B cell (primary cell): ENCODE measurements at regions not wholly inside any gene's neighbourhood (a gene's known extent, or its start where the extent isn't known, plus 50 kb on each side); places are given as distances from the start of the nearest gene placed in this dataset.

Experiments used
- ATAC-seq: fragments of 200-7000 bp; cut with Tn5 transposase; one replicate; pipeline ENCODE4 v1.10.0; 2021; ENCODE audit warnings: low read depth, mild to moderate bottlenecking, moderate number of reproducible peaks, moderate library complexity
- CTCF ChIA-PET: fragments of 350-600 bp; sonication (Branson Sonifier 250); formaldehyde crosslinking; loops from one replicate; lab custom pipeline; 2021; ENCODE audit warnings: antibody characterized with exemption, inconsistent platforms; lab: Charles Lee
- POLR2A ChIA-PET: fragments of 350-600 bp; sonication (Branson Sonifier 250); formaldehyde crosslinking; loops from one replicate; lab custom pipeline; 2021; ENCODE audit warnings: antibody characterized with exemption; lab: Charles Lee
- DNase-seq: peaks from one replicate; pipeline ENCODE4 v3.0.0; 2013
- H2AFZ ChIP-seq: 2 replicates; pipeline ENCODE4 v1.6.1; 2012; ENCODE audit warnings: mild to moderate bottlenecking, low read depth, low read length; ENCODE audit not compliant: insufficient read depth, poor library complexity, severe bottlenecking
- H3K27ac ChIP-seq, 2 donors: 1 replicate in 1 of 2; 2 replicates in 1 of 2; pipeline ENCODE4 v1.5.1; 2012 to 2013; ENCODE audit warnings: low read length in 2 of 2, mild to moderate bottlenecking in 2 of 2, moderate library complexity in 1 of 2
- H3K27me3 ChIP-seq, 4 experiments: fragments of 200-600 bp in 1 of 4; sonication (generic) in 1 of 4; replicated peaks in 1 of 4; 1 replicate in 2 of 4; 2 replicates in 2 of 4; pipeline versions ENCODE4 v1.6.1 to v1.7.0; 2013 to 2016; ENCODE audit warnings: low read length in 3 of 4, mild to moderate bottlenecking in 2 of 4, mixed read lengths in 1 of 4, moderate library complexity in 1 of 4; ENCODE audit not compliant: insufficient read depth in 4 of 4, control insufficient read depth in 3 of 4; ENCODE audit errors: control extremely low read depth in 1 of 4
- H3K36me3 ChIP-seq, 2 experiments: replicated peaks in 1 of 2; 1 replicate in 1 of 2; 2 replicates in 1 of 2; pipeline versions ENCODE4 v1.6.1 to v1.7.1; 2013; ENCODE audit warnings: low read length in 1 of 2; ENCODE audit not compliant: insufficient read depth in 2 of 2, control insufficient read depth in 1 of 2; ENCODE audit errors: control extremely low read depth in 1 of 2, extremely low read depth in 1 of 2
- H3K4me1 ChIP-seq, 2 donors: fragments of 200-600 bp in 1 of 2; sonication (generic) in 1 of 2; 1 replicate in 1 of 2; 2 replicates in 1 of 2; pipeline versions ENCODE4 v1.5.1 to v1.6.1; 2013 to 2017; ENCODE audit warnings: low read length in 2 of 2; ENCODE audit not compliant: control insufficient read depth in 2 of 2, insufficient read depth in 2 of 2
- H3K4me2 ChIP-seq: replicated peaks from 2 replicates; pipeline ENCODE3; 2012; ENCODE audit warnings: mild to moderate bottlenecking, low read depth, low read length; ENCODE audit not compliant: poor library complexity, severe bottlenecking
- H3K4me3 ChIP-seq, 5 experiments: fragments of 200-600 bp in 1 of 5; sonication (generic) in 1 of 5; 1 replicate in 3 of 5; 2 replicates in 2 of 5; pipeline versions ENCODE4 v1.5.1 to v1.7.0; 2011 to 2016; ENCODE audit warnings: low read length in 4 of 5, mild to moderate bottlenecking in 4 of 5, low read depth in 2 of 5, control low read depth in 1 of 5, moderate library complexity in 1 of 5; ENCODE audit not compliant: insufficient read depth in 1 of 5; ENCODE audit errors: control extremely low read depth in 1 of 5, extremely low read depth in 1 of 5
- H3K79me2 ChIP-seq: fragments of 200-600 bp; sonication (generic); one replicate; pipeline ENCODE4 v1.6.0; 2016; ENCODE audit warnings: low read length; ENCODE audit not compliant: control insufficient read depth, insufficient read depth
- H3K9ac ChIP-seq: fragments of 200-600 bp; sonication (generic); 2 replicates; pipeline ENCODE4 v1.6.1; 2017; ENCODE audit warnings: mild to moderate bottlenecking, low read length, moderate library complexity
- H3K9me3 ChIP-seq, 3 donors: one replicate each; pipeline versions ENCODE4 v1.6.1 to v1.7.1; 2013; ENCODE audit warnings: low read length in 2 of 3; ENCODE audit not compliant: control insufficient read depth in 2 of 3, insufficient read depth in 1 of 3; ENCODE audit errors: control extremely low read depth in 1 of 3
- H4K20me1 ChIP-seq: 2 replicates; pipeline ENCODE4 v1.6.0; 2012; ENCODE audit warnings: mild to moderate bottlenecking, low read length; ENCODE audit not compliant: insufficient read depth, control insufficient read depth, poor library complexity, severe bottlenecking
- H3K27ac Mint-ChIP-seq: one replicate; pipeline ENCODE4 v1.8.0; 2021; ENCODE audit warnings: mixed read lengths
- H3K27me3 Mint-ChIP-seq: one replicate; pipeline ENCODE4 v1.8.0; 2021; ENCODE audit warnings: mixed read lengths
- H3K4me1 Mint-ChIP-seq: one replicate; pipeline ENCODE4 v1.8.0; 2021; ENCODE audit warnings: mixed read lengths
- H3K4me3 Mint-ChIP-seq: one replicate; pipeline ENCODE4 v1.8.0; 2021; ENCODE audit warnings: mixed read lengths
- H3K9me3 Mint-ChIP-seq: one replicate; pipeline ENCODE4 v1.8.0; 2022; ENCODE audit warnings: mixed read lengths; ENCODE audit not compliant: insufficient read depth
- EZH2 ChIP-seq: IDR thresholded peaks from 2 replicates; pipeline ENCODE4 v1.6.1; 2012; ENCODE audit warnings: borderline replicate concordance, low read depth, mild to moderate bottlenecking, moderate library complexity, low read length; ENCODE audit not compliant: insufficient read depth, poor library complexity, severe bottlenecking
- WGBS: methylation state at CpG from one replicate; pipeline ENCODE4 v1.1.5; 2013; ENCODE audit warnings: missing lambda C conversion rate; ENCODE audit not compliant: insufficient coverage; 5-methylcytosine and 5-hydroxymethylcytosine counted together
- intact Hi-C: fragments of 100-400 bp; cut with micrococcal nuclease; formaldehyde crosslinking; loops from one replicate; pipeline ENCODE4 v1.10.0; 2022
- TF ChIP-seq, protein P1 (sequence below): fragments of 200-600 bp; IDR thresholded peaks from one replicate; pipeline ENCODE4 v1.8.0; 2022; ENCODE audit warnings: antibody characterized with exemption, mild to moderate bottlenecking

DNA sequence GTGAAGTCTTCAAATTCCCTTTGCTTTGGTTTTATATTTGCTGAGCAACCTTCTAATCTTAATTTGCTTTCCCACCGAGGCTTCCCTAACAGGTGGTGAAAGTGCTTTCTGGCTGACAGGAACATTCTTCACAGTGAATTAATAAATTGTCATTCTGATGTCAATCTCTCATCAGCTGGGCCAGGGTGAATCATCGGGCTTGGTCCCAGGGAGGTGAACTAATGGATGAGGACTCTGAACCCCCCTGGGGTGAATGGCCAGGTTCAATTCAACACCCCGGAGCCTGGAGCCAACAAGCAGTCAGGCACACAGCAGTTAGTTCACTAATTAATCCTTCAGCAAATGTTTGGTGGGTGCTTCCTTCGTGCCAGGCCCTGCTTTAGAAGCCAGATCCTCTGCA is 155.4 kb upstream of the PDGFD start:
- Histone ChIP-seq H3K36me3 (no peaks in the 10 kb centered on the region), H3K4me1 (no peaks in the 10 kb centered on the region), H3K4me2 (no peak overlapping the region), H3K4me3 (no peak overlapping the region), H3K9ac (no peak overlapping the region), H2AFZ (no peak overlapping the region), H4K20me1 (no peaks in the 10 kb centered on the region), H3K79me2 (no peaks in the 10 kb centered on the region), H3K9me3 (no peaks in the 10 kb centered on the region), H3K27me3 (no peaks in the 10 kb centered on the region), H3K27ac (no peak overlapping the region)
- ATAC-seq (no peak), DNase-seq (no peak)
- ChIA-PET CTCF (no interaction called here), POLR2A (no interaction called here)
- no peak for TF ChIP-seq EZH2
- TF ChIP-seq, protein P1, sequence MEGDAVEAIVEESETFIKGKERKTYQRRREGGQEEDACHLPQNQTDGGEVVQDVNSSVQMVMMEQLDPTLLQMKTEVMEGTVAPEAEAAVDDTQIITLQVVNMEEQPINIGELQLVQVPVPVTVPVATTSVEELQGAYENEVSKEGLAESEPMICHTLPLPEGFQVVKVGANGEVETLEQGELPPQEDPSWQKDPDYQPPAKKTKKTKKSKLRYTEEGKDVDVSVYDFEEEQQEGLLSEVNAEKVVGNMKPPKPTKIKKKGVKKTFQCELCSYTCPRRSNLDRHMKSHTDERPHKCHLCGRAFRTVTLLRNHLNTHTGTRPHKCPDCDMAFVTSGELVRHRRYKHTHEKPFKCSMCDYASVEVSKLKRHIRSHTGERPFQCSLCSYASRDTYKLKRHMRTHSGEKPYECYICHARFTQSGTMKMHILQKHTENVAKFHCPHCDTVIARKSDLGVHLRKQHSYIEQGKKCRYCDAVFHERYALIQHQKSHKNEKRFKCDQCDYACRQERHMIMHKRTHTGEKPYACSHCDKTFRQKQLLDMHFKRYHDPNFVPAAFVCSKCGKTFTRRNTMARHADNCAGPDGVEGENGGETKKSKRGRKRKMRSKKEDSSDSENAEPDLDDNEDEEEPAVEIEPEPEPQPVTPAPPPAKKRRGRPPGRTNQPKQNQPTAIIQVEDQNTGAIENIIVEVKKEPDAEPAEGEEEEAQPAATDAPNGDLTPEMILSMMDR, result no peak
- Mint-ChIP-seq H3K4me3 (no peak overlapping the region), H3K4me1 (no peaks in the 10 kb centered on the region), H3K27me3 (no peaks in the 10 kb centered on the region), H3K9me3 (no peaks in the 10 kb centered on the region), H3K27ac (no peak overlapping the region)
- intact Hi-C loops, result no loop called here
- 80% methylated on average over 3 of the region's 4 CpGs for WGBS

- intact Hi-C loops, result no loop called here
- Histone ChIP-seq H3K27ac (no peak overlapping the region), H2AFZ (no peak overlapping the region), H3K9me3 (no peaks in the 10 kb centered on the region), H3K9ac (no peak overlapping the region), H3K4me3 (no peak overlapping the region), H3K4me1 (no peaks in the 10 kb centered on the region), H3K79me2 (no peaks in the 10 kb centered on the region), H3K27me3 (no peaks in the 10 kb centered on the region), H3K36me3 (no peaks in the 10 kb centered on the region), H3K4me2 (no peak overlapping the region), H4K20me1 (no peaks in the 10 kb centered on the region)
- no peak for ATAC-seq
- Mint-ChIP-seq H3K4me1 (no peaks in the 10 kb centered on the region), H3K27me3 (no peaks in the 10 kb centered on the region), H3K9me3 (no peaks in the 10 kb centered on the region), H3K27ac (no peak overlapping the region), H3K4me3 (no peak overlapping the region)
- POLR2A ChIA-PET, result no interaction called here
- no peak for DNase-seq
- CTCF ChIA-PET, result no interaction called here
- WGBS, result no CpG with 5 or more reads among the region's 2 CpGs
- TF ChIP-seq, protein P1, result no peak
- TF ChIP-seq EZH2, result no peak
Observed at GRCh38 chr11:104306862-104307474, 143.0 kb upstream of the PDGFD start.
